ENCODE measurements at regions not wholly inside any gene's neighbourhood (a gene's known extent, or its start where the extent isn't known, plus 50 kb on each side); places are given as distances from the start of the nearest gene placed in this dataset.

DNA sequence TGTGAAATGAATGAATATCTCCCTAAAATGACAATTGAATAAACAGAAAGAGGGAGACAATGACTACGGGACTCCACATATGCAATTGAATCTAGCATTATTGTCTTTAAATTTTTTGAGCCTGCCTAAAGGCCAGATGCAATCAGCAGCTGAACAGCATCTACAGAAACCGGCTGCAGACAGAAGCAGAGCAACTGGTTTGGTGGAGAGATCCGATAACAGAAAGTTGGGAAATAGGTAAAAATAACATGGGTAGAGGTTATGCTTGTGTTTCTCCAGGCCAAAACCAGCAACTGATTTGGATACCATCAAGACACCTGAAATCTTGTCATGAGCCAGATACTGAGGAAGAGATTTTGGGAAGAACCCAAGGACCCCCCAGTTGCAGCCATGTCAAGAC is 146.6 kb downstream of the ZNF33B start:
- TF ChIP-seq, protein P1, sequence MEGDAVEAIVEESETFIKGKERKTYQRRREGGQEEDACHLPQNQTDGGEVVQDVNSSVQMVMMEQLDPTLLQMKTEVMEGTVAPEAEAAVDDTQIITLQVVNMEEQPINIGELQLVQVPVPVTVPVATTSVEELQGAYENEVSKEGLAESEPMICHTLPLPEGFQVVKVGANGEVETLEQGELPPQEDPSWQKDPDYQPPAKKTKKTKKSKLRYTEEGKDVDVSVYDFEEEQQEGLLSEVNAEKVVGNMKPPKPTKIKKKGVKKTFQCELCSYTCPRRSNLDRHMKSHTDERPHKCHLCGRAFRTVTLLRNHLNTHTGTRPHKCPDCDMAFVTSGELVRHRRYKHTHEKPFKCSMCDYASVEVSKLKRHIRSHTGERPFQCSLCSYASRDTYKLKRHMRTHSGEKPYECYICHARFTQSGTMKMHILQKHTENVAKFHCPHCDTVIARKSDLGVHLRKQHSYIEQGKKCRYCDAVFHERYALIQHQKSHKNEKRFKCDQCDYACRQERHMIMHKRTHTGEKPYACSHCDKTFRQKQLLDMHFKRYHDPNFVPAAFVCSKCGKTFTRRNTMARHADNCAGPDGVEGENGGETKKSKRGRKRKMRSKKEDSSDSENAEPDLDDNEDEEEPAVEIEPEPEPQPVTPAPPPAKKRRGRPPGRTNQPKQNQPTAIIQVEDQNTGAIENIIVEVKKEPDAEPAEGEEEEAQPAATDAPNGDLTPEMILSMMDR (IDR thresholded peaks at IDR 0.05), result no peak
- TF ChIP-seq POLR2AphosphoS5 (IDR thresholded peaks at IDR 0.05), result no peak
- TF ChIP-seq EP300 (IDR thresholded peaks at IDR 0.05), result no peak
